ENCODE measurements at regions not wholly inside any gene's neighbourhood (a gene's known extent, or its start where the extent isn't known, plus 50 kb on each side); places are given as distances from the start of the nearest gene placed in this dataset.
"Not testable (repeated sequence)": the region's sequence is repeated elsewhere in the genome, so short reads cannot be mapped to it uniquely, and the experiment has no call there.

GRCh38 chr13:73334445-73334844 is 275.6 kb downstream of the KLF5 start:
- DNase-seq (ENCODE audit: extremely low read depth, low read depth, low spot score): no peak

GRCh38 chr13:73331556-73331955 is 272.8 kb downstream of the KLF5 start:
- no peak for DNase-seq (ENCODE audit: extremely low read depth, low read depth, low spot score)

- no peak for DNase-seq (ENCODE audit: extremely low read depth, low read depth, low spot score)
Observed at GRCh38 chr13:73329355-73329754, 270.6 kb downstream of the KLF5 start.

GRCh38 chr13:73327579-73327978 is 268.8 kb downstream of the KLF5 start:
- DNase-seq (ENCODE audit: extremely low read depth, low read depth, low spot score): no peak

- DNase-seq (ENCODE audit: extremely low read depth, low read depth, low spot score): no peak
Observed at GRCh38 chr13:73325723-73326558, 267.1 kb downstream of the KLF5 start.

- no peak for DNase-seq (ENCODE audit: extremely low read depth, low read depth, low spot score)
Observed at GRCh38 chr13:73324842-73325722, 266.3 kb downstream of the KLF5 start.

GRCh38 chr13:73323615-73324014 is 264.8 kb downstream of the KLF5 start:
- no peak for DNase-seq (ENCODE audit: extremely low read depth, low read depth, low spot score)

GRCh38 chr13:73321043-73321442 is 262.2 kb downstream of the KLF5 start:
- no peak for DNase-seq (ENCODE audit: extremely low read depth, low read depth, low spot score)

- DNase-seq (ENCODE audit: extremely low read depth, low read depth, low spot score): no peak
Observed at GRCh38 chr13:73317140-73317539, 258.3 kb downstream of the KLF5 start.

GRCh38 chr13:73310366-73310765 is 251.6 kb downstream of the KLF5 start:
- DNase-seq (ENCODE audit: extremely low read depth, low read depth, low spot score): no peak

- no peak for DNase-seq (ENCODE audit: extremely low read depth, low read depth, low spot score)
Observed at GRCh38 chr13:73307481-73307880, 248.7 kb downstream of the KLF5 start.

- no peak for DNase-seq (ENCODE audit: extremely low read depth, low read depth, low spot score)
Observed at GRCh38 chr13:73306688-73307087, 247.9 kb downstream of the KLF5 start.

- no peak for DNase-seq (ENCODE audit: extremely low read depth, low read depth, low spot score)
Observed at GRCh38 chr13:73304442-73304841, 245.6 kb downstream of the KLF5 start.

GRCh38 chr13:73303851-73304250 is 245.0 kb downstream of the KLF5 start:
- DNase-seq (ENCODE audit: extremely low read depth, low read depth, low spot score): no peak

GRCh38 chr13:73301622-73302021 is 242.8 kb downstream of the KLF5 start:
- DNase-seq (ENCODE audit: extremely low read depth, low read depth, low spot score): not testable (repeated sequence)

GRCh38 chr13:73300718-73301425 is 242.1 kb downstream of the KLF5 start:
- DNase-seq (ENCODE audit: extremely low read depth, low read depth, low spot score): no peak

GRCh38 chr13:73299787-73300186 is 241.0 kb downstream of the KLF5 start:
- DNase-seq (ENCODE audit: extremely low read depth, low read depth, low spot score): no peak

GRCh38 chr13:73293913-73294523 is 235.2 kb downstream of the KLF5 start:
- DNase-seq (ENCODE audit: extremely low read depth, low read depth, low spot score): no peak

GRCh38 chr13:73292127-73292526 is 233.3 kb downstream of the KLF5 start:
- DNase-seq (ENCODE audit: extremely low read depth, low read depth, low spot score): no peak

GRCh38 chr13:73290844-73291243 is 232.0 kb downstream of the KLF5 start:
- no peak for DNase-seq (ENCODE audit: extremely low read depth, low read depth, low spot score)

GRCh38 chr13:73288596-73288995 is 229.8 kb downstream of the KLF5 start:
- no peak for DNase-seq (ENCODE audit: extremely low read depth, low read depth, low spot score)

All from glomerular endothelial cell (primary cell).